IPS DF 4.7 (cell line): ENCODE measurements at regions not wholly inside any gene's neighbourhood (a gene's known extent, or its start where the extent isn't known, plus 50 kb on each side); places are given as distances from the start of the nearest gene placed in this dataset.
"Not testable (repeated sequence)": the region's sequence is repeated elsewhere in the genome, so short reads cannot be mapped to it uniquely, and the experiment has no call there.

Experiments used
- DNase-seq: peaks from one replicate; pipeline ENCODE4 v3.0.0-alpha.2; 2013; ENCODE audit warnings: low spot score; ENCODE audit errors: extremely low read depth

DNA sequence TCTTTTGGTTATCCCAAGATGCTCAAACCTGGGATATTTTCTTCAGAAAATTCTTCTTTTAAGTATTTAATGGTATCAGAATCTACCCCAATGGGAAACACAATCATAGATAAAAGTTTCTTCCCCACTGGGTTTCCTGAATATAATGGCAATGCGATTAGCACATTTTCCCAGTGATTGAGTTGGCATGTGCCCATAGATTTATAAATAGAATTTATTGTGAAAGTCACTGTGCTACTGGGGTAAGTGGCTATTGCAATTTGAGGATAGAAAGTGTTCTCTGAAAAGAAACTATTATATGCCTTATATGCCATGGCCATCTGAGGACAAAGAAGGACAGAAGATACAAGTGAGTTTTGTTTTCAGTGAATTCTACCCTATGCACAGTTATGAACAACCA lies 99.0 kb upstream of the RBMS3 start:
- no peak for DNase-seq

DNA sequence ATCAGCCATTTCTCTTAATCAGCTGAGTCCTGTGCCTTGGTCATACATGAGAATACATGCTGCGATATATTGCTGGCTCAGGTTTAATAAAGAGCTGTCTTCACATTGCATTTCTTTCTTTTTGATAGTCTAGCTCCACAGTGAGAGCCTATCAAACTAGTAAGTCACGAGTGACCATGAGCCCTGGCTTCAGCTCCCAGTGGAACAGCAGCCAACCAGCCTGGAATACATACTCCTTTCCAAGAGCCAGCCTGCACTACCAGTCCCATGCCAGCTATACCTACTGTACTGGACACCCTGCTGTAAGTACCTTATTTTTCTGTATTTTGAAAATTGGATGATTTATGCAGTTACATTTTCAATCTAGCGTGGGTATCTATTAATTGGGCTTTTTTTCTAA lies 98.0 kb upstream of the RBMS3 start:
- not testable (repeated sequence) for DNase-seq

DNA sequence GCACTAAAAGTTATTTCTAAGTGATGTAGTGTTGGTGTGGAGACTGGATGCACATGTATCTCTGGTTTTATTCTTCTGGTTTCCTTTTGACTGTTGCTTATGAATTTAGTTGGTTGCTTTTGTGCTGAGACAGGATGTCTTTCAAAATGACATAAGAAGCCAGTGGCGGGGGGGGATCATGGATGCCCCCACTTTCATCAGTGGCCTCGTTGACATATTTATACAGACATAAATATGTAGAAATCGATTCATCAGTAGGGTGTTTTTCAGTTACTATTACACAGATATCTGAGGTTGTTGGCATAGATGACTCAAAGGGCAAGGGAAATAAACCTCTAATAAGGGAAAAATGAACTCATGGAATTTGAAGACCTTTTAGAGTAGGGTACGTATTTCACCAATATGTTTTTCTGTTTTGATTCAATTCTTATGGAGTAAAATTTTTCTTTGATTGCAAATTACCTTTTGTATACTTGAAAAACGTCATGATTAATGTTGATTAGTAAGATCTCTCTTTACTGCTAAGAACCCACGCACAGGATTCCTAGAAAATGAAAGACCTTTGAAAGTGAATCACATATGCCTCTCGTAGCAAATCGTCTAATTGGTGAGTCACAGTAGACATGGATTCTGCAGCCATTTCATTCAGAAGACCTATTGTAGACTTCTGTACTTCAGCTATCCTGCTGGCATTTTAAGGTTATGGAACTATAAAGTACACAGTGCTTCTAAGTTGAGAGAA lies 97.4 kb upstream of the RBMS3 start:
- DNase-seq = no peak

DNA sequence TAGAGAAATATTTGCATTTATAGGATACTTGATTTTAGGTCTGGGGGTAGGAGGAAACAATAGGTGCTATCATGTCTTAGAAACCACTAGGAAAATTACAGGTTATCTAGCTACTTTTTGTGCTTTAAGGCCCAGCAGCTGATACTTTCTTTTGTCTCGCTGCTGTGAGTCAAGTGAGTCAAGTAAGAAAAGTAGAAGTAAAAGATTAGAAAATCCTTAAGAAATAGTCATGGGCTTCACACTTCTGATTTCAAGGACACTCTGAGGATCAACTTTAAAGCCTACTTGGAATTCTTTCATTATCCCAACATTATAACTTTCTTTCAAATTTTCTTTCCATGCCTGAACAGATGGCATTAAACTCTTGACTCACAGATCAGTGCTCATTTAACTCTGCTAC lies 95.2 kb upstream of the RBMS3 start:
- no peak for DNase-seq

DNA sequence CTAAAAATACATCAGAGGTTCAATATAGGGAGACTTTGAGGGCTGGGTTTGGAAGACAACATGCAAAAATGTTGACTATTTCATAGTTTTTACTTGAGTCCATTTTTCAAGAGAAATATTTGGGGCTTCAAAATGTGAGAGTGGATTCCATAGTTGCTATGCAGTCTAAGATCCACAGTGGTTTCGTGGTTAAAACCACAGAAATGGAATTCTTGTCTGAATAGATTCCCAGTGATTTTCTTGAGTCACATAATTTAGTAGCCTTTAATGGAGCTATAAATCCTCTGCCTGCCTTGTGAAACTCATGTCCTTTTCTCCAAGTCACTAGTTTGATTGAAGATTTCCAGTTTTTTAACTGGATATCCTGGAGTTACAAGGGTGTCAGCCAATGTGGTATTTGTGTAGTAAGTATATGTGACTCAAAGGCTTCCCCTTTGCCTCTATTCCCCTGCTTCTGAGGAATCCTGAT lies 94.7 kb upstream of the RBMS3 start:
- no peak for DNase-seq

DNA sequence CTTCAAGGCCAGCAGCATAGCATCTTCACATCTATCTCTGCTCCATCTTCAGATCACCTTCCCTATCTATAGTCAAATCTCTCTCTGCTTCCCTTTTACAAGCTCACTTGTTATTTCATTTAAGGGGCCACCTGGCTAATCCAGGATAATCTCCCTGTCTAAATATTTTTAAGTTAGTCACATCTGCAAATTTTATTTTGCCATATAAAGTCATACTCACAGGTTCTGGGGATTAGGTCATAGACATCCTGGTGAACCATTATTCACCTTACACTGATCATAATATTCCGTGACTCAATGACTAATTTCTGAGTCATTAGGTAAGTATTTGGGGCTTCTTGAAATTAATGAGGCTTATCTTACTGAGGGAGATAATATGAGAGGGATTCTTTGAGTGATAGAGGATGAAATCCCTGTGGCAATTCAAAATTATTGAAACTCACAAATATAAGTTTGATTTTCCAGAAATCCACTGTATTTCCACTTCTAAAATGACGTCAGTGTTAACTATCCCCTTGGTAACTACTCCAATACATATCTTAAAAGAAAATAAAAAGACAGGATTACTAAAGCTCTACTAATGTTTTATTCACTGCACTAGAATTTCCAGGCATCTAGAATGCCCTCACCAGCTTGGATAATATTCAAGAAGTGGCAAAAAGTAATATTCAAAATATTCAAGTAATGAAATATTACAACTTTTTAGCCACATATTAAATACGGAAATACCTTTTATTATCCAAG lies 93.7 kb upstream of the RBMS3 start:
- DNase-seq = no peak

DNA sequence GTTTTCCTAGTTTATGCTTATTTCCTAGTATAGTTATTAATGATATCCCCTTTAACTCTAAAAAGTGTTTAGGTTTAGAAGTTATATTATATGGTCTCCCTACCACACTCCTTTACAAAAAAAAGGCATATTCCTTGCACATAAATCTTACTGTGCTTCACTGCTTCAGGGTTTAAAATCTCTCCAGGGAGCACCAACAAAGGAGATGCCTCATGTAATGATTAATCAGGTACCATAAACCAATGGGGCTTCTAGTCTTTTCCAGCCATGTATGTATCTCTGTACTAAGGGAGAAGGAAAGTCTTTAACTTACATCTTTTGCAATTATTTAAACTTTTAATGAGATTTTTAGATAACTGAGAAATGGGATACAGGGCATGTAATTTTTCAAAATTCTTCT lies 91.5 kb upstream of the RBMS3 start:
- no peak for DNase-seq

DNA sequence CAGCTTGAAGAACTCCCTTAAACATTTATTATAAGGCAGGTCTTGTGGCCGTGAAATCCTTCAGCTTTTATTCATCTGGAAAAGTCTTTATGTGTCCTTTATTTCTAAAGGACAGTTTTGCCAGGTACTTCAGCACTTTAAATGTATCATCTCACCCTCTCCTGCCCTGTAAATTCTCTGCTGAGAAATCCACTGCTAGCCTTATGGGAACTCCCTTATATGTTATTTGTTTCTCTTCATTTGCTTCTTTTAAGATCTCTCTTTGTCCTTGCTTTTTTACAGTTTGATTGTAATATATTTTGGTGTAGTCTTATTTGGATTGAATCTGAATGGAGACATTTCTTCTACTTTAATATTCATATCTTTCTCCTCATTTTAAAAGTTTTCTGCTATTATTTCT lies 86.7 kb upstream of the RBMS3 start:
- no peak for DNase-seq

DNA sequence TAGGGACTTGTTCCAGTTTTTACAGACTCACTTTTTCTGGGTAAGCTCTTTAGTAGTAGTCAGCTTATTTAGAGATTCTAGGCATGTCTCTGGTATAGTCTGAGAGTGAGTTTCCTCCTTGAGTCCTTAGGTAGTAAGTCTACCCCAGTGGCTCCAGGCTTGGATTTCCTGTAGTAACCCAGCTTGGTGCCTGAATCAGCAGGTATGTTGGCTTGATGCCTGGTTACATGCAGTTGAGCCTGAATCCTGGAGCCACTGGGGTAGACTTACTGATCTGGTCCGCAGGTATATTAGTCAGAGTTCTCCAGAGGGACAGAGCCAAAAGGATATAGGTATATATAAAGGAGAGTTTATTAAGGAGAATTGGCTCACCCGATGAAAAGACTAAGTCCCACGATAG lies 85.8 kb upstream of the RBMS3 start:
- DNase-seq = no peak

DNA sequence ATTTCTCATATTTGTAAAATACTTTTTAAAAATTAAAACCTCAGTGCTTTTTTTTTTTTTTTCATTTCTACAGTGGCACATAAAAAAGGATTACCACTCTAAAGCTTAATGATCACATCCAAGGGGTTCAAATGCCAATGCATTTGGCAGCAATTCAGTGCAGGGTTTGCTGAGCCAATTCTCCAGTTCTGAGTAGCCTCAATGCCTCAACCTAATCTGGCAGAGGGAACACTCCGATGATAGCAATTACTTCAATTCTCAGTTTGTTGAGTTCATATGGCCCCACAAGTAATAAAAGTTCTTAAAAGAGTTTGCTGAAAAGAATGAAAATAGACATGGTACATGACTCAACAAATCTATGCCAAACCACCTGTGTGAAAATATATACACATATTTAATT lies 79.3 kb upstream of the RBMS3 start:
- no peak for DNase-seq

DNA sequence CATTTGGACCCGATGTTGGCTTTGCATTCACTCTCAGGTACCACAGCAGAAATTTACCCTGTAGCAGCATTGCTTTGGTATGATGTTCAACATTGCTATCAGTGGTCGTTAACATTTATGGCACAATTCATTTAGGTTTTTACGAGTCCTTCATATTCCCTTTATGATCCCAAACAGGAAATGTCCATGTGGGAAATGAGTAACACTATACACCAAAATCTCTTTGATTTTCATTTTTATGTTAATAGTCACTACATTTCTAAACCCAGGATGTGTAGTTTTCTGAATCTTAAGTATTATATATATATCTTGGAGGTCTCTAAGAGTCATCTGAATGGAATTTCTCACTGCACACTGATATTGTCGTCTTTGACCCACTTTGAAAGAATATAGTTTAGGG lies 78.5 kb upstream of the RBMS3 start:
- DNase-seq = no peak

DNA sequence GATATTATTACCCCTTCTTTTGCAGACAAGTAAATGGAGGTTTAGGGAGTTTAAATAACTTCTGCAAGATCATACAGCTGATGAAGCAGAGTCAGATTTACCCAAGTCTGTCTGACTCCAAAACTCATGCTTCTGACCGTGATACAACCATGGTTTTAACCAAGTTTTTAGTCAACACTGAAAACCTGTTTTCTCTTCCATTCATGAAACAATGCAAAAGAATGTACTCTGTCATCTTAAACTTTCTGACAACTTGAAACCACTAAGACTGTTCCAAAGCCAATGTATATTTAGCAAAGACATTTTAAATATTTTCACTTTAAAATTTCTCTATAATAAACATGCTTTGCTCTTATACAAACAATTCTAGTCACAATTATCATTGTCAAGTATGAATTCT lies 77.0 kb upstream of the RBMS3 start:
- DNase-seq = no peak

DNA sequence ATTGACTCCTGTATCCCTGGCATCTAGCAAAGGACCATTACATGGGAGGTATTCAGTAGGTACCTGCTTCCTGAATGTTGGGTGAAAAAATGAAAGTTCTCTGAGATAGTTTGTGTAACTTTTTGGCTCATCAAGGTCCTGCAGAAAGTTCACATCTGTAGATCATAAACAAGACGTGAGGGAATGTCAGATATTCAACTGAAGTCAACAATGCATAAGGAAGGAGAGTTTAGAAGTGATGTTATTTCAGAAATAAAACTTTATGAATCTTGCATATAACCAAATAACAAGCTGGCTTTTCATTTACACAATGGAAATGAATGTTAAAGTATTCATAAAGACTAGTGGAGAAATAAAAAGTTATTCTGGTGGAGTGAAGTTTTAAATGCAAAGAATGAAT lies 73.4 kb upstream of the RBMS3 start:
- DNase-seq = no peak

DNA sequence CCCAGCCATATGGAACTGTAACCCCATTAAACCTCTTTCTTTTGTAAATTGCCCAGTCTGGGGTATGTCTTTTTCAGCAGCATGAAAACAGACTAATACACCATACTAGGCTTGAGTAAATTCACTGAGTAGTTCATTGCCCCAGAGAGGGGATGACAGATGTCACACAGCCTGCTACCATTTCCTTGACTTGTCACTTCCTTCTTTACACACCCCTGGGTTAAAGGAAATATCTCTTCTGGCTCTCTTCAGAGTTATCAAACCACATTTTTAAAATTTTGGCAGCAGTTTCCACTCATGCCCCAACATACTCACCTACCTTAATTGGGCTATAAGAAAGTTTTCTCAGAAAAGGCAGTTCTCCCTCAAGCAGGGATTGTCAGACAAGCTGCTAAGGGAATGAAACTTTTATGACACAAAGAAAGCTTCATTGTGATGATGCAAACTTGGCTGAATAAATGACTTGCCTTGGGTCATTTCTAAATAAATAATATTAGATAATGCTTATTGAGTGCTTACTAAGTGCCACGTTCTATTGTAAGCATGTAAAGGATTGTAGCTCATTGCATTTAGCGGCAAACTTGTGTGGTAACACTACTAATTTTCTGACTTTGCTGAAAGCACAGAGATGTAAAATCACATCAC lies 68.0 kb upstream of the RBMS3 start:
- no peak for DNase-seq

DNA sequence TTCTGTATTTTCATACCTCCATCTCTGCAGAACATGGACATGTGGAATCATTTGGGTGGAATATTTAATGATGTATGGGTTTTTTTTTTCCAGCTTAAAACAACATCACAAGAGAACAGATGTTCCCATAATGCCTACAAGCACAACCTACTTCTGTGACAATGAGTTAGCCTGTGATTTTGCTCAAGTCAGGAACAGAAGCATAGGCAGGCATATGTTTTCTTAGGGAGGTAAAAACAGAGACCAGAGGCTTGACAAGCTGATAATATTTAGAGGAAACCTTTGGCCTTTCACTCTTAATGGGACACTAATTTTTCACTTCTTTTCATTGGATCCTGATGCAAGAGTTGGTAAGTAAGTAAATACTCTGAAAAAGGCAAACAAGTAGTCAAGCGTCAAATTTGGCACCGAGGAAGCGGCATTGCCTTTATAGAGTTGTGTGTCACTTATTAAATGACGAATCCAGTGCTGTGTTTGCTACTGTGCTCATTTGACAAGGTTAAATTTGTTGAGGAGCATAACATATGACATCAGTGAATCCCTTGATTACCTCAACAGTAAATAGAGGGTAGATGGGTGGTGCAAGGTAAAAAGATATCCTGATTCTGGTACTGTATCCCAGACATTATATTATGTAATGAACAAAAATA lies 66.7 kb upstream of the RBMS3 start:
- no peak for DNase-seq

DNA sequence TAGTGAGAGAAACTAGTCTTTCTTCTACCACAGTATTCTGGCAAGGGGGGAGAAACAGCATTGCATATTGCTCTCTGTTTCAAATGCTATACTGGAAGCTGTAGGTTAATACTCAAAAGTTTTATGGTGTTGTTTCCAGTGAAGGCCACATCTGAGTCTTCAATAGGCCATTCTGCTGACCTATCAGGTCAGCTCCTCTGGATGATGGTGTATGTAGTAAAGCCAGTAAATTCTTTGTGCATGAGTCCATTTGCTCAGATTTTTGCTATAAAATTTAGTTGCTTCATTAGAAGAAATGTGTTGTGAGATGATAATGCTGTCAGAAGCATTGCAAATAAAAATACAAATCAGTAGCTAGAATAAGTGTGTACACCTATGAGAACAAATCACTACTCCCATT lies 64.9 kb upstream of the RBMS3 start:
- no peak for DNase-seq

DNA sequence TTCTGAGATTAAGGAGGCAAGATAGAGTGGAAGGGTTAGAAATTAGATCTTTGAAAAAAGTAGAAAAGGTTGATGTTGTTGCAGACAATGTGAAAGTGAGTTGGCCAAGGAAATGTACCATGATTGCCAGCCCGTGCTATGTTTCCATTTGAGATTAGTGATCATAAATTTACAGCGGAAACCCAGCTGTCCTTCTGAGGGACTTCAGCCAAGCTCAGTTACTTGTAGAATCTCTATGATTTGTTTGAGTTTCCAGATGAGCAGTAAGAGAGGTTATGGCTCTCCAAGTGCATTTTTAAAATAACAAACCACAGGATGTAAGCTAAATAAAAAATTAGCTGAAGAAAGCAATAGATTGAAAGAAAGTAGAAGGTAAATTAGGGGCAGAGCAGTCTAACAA lies 54.2 kb upstream of the RBMS3 start:
- no peak for DNase-seq

DNA sequence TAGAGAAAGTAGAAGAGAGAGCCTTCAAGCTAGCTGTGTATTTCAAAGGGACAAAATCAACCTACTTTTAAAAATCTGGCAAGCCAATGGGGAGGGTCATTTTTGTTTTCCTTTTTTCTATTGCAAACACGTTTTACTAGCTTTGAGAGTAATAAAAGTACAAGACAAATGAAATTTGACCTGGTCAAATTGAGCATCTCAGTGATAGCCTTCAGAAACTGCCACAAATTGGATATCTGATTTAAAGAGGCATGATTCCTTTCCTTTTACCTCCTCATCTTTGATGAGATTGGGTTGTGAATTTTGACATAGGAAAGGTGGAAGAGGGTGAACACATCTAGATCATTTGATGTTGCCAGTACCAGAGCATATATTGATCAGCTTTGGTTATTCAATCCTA lies 53.6 kb upstream of the RBMS3 start:
- no peak for DNase-seq
